HG03095 (cell line): ENCODE measurements at regions not wholly inside any gene's neighbourhood (a gene's known extent, or its start where the extent isn't known, plus 50 kb on each side); places are given as distances from the start of the nearest gene placed in this dataset.

Experiments
- ATAC-seq: cut with Tn5 transposase; IDR thresholded peaks from one replicate; pipeline ENCODE4 v1.9.1; 2021; ENCODE audit warnings: moderate library complexity; ENCODE audit not compliant: unreplicated experiment

GRCh38 chr22:22798716-22799115 lies 88.9 kb upstream of the IGLL5 start:
- no peak for ATAC-seq

GRCh38 chr22:22799561-22799960 lies 88.1 kb upstream of the IGLL5 start:
- ATAC-seq, result no peak

DNA sequence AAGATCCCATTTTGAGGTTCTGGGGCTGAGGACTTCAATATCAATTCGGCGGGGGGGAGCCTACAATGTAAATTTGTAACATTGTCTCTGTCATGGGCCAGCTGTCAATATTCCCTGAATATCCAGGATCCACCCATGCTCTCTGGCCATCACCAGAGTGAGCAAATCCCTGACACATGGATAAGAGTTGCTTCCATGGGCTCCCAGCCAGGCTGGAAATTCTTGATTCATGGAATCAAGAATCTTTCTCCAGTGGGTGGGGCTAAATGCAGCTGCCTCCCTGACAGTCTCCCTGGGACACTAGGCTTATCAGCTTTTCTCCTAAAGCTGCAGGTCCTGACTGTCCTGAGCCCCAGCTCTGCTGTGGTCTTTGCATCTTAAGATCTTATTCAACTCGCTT lies 86.9 kb upstream of the IGLL5 start:
- ATAC-seq, result no peak

DNA sequence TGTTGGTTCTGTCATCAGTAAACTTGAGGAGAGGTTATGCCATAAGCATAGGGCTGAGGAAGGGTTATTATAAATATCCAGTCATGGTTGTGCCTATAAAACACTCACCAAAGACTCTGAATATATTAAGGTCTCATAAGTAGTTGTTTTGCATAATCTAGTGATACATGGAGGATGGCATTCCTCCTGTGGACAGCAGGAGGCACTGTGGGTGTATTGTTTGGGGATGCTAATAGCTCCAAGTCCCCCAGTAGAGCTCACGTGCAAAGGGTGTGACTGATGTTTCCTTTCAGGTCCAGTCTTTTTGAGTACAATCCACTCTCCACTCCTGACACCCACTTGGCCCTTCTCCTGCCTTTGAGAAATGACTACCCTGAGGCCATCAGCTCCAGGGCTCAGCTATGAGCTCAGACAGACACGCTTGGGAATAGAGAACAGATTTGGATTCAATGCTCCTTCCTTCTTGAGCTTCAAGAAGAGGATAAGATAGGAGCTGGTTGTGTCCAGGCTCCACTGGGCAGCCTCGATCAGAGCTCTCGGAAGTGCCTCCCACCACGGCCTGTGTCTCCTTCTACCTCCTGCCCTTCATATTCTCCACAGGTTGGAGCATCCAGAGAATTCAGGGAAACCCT lies 85.2 kb upstream of the IGLL5 start:
- no peak for ATAC-seq

GRCh38 chr22:22803285-22803853 lies 84.2 kb upstream of the IGLL5 start:
- ATAC-seq, result no peak

- no peak for ATAC-seq
Observed at GRCh38 chr22:22810018-22810427, 77.6 kb upstream of the IGLL5 start.

DNA sequence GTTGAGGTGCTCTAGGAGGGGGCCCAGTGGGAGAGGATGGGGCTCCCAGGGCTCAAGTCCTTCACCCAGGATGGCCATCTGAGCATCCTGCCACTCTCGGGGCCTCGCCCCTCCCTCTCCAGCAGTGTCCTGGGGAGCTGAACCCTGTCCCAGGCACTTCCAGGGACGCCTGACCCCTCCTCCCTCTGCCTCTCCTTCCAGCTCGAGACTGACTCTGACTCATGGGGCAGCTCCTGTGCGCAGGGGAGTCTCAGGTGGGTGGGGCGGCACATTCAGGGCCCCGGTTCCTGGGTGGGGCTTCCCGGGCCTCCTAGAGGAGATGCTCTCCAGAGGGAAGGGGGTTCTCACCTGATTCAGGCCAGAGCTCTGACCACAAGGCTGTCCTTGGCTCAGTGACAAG lies 77.1 kb upstream of the IGLL5 start:
- no peak for ATAC-seq

DNA sequence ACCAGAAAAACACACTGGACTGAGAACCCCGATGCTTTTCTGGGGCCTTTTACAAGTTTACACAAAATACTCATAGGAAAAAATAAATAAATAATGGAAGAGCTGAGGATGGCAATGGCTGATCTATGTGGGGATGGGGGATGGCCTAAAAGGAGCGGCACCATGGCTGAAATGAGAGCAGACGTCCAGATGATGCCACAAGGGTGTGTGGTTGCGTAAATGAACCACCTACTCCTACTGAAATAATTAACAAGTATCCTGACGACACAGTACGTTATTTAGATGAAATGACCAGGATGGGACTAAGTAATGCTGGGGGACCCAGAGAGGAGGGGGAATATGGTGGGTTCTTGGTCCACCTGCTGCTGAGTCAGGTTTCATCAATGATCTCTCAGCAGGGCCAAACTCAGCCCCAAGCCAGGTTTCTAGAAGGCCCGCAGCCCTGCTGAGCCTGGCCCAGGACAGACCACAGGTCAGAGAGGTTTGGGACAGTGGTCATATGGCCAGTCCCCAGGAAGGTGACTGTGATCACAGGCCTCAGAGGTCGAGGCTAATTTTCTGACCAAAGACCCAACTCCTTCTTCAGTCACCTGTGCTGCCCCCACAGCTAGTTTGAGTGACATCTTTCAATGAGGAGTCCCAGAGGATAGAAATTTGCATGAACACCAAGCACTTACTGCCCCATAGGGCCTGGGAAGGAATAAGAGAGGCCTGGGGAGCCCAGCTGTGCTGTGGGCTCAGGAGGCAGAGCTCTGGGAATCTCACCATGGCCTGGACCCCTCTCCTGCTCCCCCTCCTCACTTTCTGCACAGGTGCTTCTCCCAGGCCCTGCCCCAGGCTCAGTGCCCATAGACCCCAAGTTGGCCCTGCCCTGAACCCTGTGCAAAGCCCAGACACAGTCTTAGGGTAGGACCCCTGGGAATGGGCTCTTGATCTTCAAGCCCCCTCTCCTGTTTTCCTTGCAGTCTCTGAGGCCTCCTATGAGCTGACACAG lies 76.3 kb upstream of the IGLL5 start:
- ATAC-seq, result no peak

- no peak for ATAC-seq
Observed at GRCh38 chr22:22812031-22812905, 75.3 kb upstream of the IGLL5 start.

- ATAC-seq, result no peak
Observed at GRCh38 chr22:22813126-22814075, 74.2 kb upstream of the IGLL5 start.

DNA sequence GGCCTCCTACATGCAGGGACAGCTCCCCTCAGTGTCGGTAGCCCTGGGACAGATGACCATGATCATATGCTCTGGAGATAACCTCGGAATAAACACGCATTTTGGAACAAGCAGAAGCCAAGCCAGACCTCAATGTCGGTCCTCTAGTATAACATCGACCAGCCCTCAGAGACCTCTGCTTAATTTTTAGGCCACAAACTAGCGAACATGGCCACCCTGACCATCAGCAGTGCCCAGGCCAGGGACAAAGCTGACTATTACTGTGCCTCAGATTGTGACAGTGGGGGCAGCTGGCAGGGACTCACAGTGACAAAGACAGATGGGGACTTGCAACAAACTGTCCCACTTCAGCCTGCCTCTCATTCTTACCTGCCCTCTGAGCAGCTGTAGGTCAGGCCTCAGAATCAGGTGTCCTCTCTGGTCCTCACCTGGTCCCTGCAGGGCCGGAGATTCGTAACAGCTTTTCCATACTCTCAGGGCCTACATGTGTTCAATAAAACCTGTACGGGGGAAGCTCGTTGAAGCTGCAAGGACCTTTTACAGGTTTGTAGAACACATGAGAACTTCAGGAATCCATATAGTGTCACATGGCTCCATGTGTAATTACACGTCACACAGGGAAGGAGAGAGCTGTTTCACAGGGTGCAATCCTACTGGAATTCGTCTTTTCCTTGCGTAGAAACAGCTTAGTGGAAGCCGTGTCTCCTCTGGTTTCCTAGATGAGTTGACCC lies 72.8 kb upstream of the IGLL5 start:
- ATAC-seq, result no peak

GRCh38 chr22:22815397-22816170 lies 72.0 kb upstream of the IGLL5 start:
- ATAC-seq, result no peak

DNA sequence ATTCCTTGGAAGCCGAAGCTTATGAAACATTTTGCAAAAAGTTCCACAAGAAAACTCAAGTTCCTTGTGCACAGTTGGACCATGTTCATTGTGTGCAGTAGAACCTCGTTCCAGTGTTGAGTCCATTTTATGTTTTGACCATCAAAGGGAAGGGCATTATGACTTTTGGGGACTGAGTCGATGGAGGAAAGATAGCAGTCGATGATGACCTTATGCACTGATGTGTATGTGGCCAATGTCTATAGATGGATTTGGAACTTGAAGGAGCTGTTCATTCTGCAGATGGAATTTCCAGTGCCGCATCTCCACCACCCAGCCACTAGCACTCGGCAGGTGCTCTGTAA lies 71.5 kb upstream of the IGLL5 start:
- ATAC-seq, result no peak

DNA sequence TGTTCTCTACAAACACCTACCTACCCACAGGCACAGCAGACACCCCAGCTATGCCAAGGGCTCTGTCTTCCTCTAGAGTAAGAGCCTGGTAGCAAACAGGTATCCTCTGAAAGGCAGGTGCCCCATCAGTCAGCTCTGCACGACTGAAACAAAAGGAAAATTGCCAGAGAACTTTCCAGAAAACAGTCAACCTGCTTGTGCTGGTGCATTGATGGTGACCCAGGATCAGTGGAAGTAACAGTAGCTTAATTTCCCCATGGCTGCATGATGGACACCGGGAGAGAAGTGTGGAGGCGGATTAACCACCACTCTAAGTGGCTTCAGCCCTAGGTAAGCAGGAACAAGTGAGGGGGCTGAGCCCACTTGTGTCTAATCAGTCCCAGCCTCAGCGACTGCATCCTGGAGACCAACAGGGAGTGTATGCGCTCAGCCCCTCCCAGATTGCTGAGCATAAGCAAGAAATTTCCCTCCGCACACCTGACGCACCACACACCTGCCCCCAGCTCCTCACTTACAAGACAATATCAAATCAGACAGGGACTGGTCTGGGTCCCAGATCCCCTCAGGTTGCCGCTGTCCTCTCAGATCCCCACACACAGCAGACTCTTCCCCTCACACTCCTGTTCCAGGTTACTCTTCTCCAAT lies 70.7 kb upstream of the IGLL5 start:
- ATAC-seq, result no peak

DNA sequence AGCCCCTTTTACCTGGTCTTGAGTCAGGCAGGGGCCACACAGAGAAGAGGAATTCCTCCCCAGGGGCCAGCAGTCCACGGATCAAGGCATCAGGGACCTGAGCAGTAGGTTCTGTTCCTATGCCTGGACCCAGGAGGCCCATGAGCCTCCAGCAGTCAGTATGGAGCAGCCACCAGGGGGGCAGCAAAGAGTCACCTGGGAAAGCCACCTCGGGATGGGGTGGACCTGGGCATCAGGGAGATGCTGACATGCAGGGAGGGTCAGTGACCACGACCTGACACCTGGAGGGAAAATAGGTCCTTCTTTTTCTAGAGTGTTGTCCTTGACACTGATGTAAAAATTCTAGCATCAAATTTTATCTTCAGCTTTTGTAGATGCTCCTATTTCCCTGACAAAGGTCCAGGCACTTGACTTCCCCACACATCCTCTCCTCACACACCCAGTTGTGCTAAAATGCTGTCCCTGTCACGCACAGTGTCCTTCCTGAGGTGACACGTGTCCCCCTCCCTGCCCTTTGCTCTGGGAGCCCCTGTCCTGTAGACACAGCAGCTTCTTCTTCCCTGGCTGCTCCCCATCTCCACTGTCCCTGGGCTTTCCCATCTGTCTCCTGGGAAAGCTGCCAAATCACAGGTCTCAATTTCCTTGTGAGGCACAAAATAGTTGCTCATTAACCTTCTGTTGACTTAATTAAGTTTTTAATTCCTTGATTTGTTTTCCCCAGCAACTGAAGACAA lies 70.0 kb upstream of the IGLL5 start:
- no peak for ATAC-seq

- no peak for ATAC-seq
Observed at GRCh38 chr22:22818202-22818538, 69.4 kb upstream of the IGLL5 start.
